ENCODE measurements at regions not wholly inside any gene's neighbourhood (a gene's known extent, or its start where the extent isn't known, plus 50 kb on each side); places are given as distances from the start of the nearest gene placed in this dataset.

- no peak for DNase-seq
- Histone ChIP-seq H3K9me3 (no peaks in the 10 kb centered on the region), H3K27ac (no peak overlapping the region), H3K4me3 (no peak overlapping the region), H3K4me1 (no peaks in the 10 kb centered on the region), H3K27me3 (ENCODE audit: insufficient read depth in 3 of 3, low read length in 2 of 3) (peaks cover 0 to 25% (median 2%) of the 10 kb centered on the region in 3 donors), H3K36me3 (ENCODE audit: insufficient read depth in 1 of 2, low read depth in 1 of 2) (no peaks in the 10 kb centered on the region)
- ATAC-seq = no peak
- no peak for TF ChIP-seq CTCF (IDR thresholded peaks at IDR 0.05)
- intact Hi-C loops (cut with DNase I) = no loop called here
- WGBS, 3 donors = 84 to 88% (median 85%) methylated on average over 1 of the region's 1 CpG
These were observed 324.7 kb downstream of the FOXL1 start for GRCh38 chr16:86903068-86903467.

GRCh38 chr16:86905302-86905701 lies 327.0 kb downstream of the FOXL1 start:
- WGBS, 3 donors = 55 to 73% (median 60%) methylated on average over 9 of the region's 9 CpGs

GRCh38 chr16:86906623-86907022 lies 328.3 kb downstream of the FOXL1 start:
- no peak for ATAC-seq
- intact Hi-C loops (cut with DNase I) = no loop called here
- WGBS, 3 donors = 45 to 57% (median 52%) methylated on average over 14 of the region's 14 CpGs
- H3K27me3 ChIP-seq (ENCODE audit: insufficient read depth in 3 of 3, low read length in 2 of 3) = peaks cover 0 to 33% (median 2%) of the 10 kb centered on the region in 3 donors
- H3K9me3 ChIP-seq = no peaks in the 10 kb centered on the region
- TF ChIP-seq CTCF (IDR thresholded peaks at IDR 0.05) = no peak
- no peak overlapping the region for H3K27ac ChIP-seq
- no peaks in the 10 kb centered on the region for H3K4me1 ChIP-seq
- H3K36me3 ChIP-seq (ENCODE audit: insufficient read depth in 1 of 2, low read depth in 1 of 2) = no peaks in the 10 kb centered on the region
- no peak overlapping the region for H3K4me3 ChIP-seq
- no peak for DNase-seq

More at GRCh38 chr16:86905302-86905701, 327.0 kb downstream of the FOXL1 start:
- Histone ChIP-seq H3K9me3 (no peaks in the 10 kb centered on the region), H3K36me3 (ENCODE audit: insufficient read depth in 1 of 2, low read depth in 1 of 2) (no peaks in the 10 kb centered on the region), H3K4me3 (no peak overlapping the region), H3K4me1 (no peaks in the 10 kb centered on the region), H3K27me3 (ENCODE audit: insufficient read depth in 3 of 3, low read length in 2 of 3) (peaks cover 0 to 39% (median 2%) of the 10 kb centered on the region in 3 donors), H3K27ac (no peak overlapping the region)
- no peak for TF ChIP-seq CTCF (IDR thresholded peaks at IDR 0.05)
- ATAC-seq (no peak), DNase-seq (no peak)
- intact Hi-C loops (cut with DNase I) = no loop called here

- no peaks in the 10 kb centered on the region for H3K9me3 ChIP-seq
- no peak overlapping the region for H3K4me3 ChIP-seq
- ATAC-seq (no peak), DNase-seq (no peak)
- no peaks in the 10 kb centered on the region for H3K36me3 ChIP-seq (ENCODE audit: insufficient read depth in 1 of 2, low read depth in 1 of 2)
- intact Hi-C loops (cut with DNase I) = no loop called here
- no peak overlapping the region for H3K27ac ChIP-seq
- H3K4me1 ChIP-seq = no peaks in the 10 kb centered on the region
- peaks cover 0 to 41% (median 5%) of the 10 kb centered on the region in 3 donors for H3K27me3 ChIP-seq (ENCODE audit: insufficient read depth in 3 of 3, low read length in 2 of 3)
- 80 to 84% (median 82%) methylated on average over 19 of the region's 19 CpGs for WGBS, 3 donors
- no peak for TF ChIP-seq CTCF (IDR thresholded peaks at IDR 0.05)
These were observed 331.2 kb downstream of the FOXL1 start for GRCh38 chr16:86909359-86910160.

Data from psoas muscle (tissue), 7 donors.